ENCODE measurements at regions not wholly inside any gene's neighbourhood (a gene's known extent, or its start where the extent isn't known, plus 50 kb on each side); places are given as distances from the start of the nearest gene placed in this dataset.
"Not testable (repeated sequence)": the region's sequence is repeated elsewhere in the genome, so short reads cannot be mapped to it uniquely, and the experiment has no call there.

DNA sequence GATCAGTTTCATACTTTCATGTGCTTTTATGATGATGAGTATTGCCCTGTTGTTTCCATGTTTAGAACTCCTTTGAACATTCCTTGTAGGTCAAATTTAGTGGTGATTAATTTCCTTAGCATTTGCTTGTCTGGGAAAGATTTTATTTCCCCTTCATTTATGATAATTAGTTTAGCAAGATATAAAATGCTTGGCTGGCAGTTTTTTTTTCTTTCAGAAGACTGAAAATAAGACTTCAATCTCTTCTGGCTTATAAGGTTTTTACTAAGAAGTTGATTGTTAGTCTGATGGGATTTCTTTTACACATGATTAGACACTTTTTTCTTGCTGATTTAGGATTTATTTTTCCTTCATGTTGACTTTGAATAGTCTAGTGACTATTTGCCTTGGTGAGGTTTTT lies 238.9 kb upstream of the ADCY2 start:
- Histone ChIP-seq H3K9me3 (peaks cover 14% of the 10 kb centered on the region), H3K4me1 (no peaks in the 10 kb centered on the region), H3K27me3 (no peaks in the 10 kb centered on the region), H3K4me3 (no peak overlapping the region), H3K36me3 (no peaks in the 10 kb centered on the region), H3K27ac (no peak overlapping the region)
- DNase-seq (ENCODE audit: low spot score in 2 of 2) = no peak
- TF ChIP-seq POLR2AphosphoS5 (IDR thresholded peaks at IDR 0.05) (no peak), EP300 (IDR thresholded peaks at IDR 0.05) (no peak), POLR2A (IDR thresholded peaks at IDR 0.05) (no peak)
- TF ChIP-seq, protein P1, sequence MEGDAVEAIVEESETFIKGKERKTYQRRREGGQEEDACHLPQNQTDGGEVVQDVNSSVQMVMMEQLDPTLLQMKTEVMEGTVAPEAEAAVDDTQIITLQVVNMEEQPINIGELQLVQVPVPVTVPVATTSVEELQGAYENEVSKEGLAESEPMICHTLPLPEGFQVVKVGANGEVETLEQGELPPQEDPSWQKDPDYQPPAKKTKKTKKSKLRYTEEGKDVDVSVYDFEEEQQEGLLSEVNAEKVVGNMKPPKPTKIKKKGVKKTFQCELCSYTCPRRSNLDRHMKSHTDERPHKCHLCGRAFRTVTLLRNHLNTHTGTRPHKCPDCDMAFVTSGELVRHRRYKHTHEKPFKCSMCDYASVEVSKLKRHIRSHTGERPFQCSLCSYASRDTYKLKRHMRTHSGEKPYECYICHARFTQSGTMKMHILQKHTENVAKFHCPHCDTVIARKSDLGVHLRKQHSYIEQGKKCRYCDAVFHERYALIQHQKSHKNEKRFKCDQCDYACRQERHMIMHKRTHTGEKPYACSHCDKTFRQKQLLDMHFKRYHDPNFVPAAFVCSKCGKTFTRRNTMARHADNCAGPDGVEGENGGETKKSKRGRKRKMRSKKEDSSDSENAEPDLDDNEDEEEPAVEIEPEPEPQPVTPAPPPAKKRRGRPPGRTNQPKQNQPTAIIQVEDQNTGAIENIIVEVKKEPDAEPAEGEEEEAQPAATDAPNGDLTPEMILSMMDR (IDR thresholded peaks at IDR 0.05) = no peak

DNA sequence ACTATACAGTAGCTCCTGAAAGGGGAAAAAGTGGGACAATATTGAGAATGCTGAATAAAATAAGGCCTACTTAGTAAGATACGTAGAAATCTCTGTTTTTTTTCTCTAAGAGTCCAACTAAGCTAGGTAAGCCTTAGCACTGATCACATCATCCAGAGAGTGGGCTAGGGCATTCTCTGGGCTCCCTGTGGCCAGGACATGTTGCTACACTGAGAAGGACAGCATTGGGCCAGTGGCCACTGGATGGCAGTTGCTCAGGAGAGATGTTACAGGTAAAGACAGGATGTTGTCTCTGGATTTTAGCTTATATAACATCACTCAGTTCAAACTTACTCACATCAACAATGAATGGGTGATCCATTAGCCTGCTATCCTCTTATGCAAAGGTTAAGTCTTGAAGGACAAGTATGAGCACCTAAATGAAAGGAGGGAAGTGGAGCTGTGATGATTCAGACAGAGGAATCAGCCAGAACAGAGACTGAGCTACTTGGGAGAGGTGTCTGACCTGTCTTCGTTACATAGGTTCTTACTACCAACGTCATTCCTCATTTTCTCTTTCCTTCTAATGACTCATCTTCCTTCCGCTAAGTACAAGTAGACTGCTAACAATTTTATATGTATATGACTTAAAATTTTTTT lies 226.6 kb upstream of the ADCY2 start:
- Histone ChIP-seq H3K27ac (no peak overlapping the region), H3K27me3 (no peaks in the 10 kb centered on the region), H3K36me3 (no peaks in the 10 kb centered on the region), H3K4me1 (no peaks in the 10 kb centered on the region), H3K9me3 (no peaks in the 10 kb centered on the region), H3K4me3 (no peak overlapping the region)
- WGBS = 81% methylated on average over 4 of the region's 4 CpGs
- no peak for DNase-seq (ENCODE audit: low spot score in 2 of 2)
- TF ChIP-seq POLR2AphosphoS5 (IDR thresholded peaks at IDR 0.05) (no peak), EP300 (IDR thresholded peaks at IDR 0.05) (no peak), POLR2A (IDR thresholded peaks at IDR 0.05) (no peak)
- TF ChIP-seq, protein P1 (IDR thresholded peaks at IDR 0.05) = no peak

GRCh38 chr5:7170785-7171184 lies 225.2 kb upstream of the ADCY2 start:
- not testable (repeated sequence) for H3K27me3 ChIP-seq; H3K4me1 ChIP-seq; H3K4me3 ChIP-seq; DNase-seq (ENCODE audit: low spot score in 2 of 2); H3K36me3 ChIP-seq; H3K9me3 ChIP-seq; H3K27ac ChIP-seq
- 100% methylated on average over 2 of the region's 16 CpGs for WGBS

- no peaks in the 10 kb centered on the region for H3K27me3 ChIP-seq
- H3K27ac ChIP-seq = no peak overlapping the region
- no peaks in the 10 kb centered on the region for H3K36me3 ChIP-seq
- TF ChIP-seq POLR2AphosphoS5 (IDR thresholded peaks at IDR 0.05) = no peak
- TF ChIP-seq, protein P1 (IDR thresholded peaks at IDR 0.05) = no peak
- TF ChIP-seq POLR2A (IDR thresholded peaks at IDR 0.05) = no peak
- no peak for TF ChIP-seq EP300 (IDR thresholded peaks at IDR 0.05)
- DNase-seq (ENCODE audit: low spot score in 2 of 2) = no peak
- H3K4me3 ChIP-seq = no peak overlapping the region
- H3K9me3 ChIP-seq = no peaks in the 10 kb centered on the region
- WGBS = 71% methylated on average over 3 of the region's 3 CpGs
- no peaks in the 10 kb centered on the region for H3K4me1 ChIP-seq
These were observed 216.6 kb upstream of the ADCY2 start for GRCh38 chr5:7179364-7179763.

- H3K27ac ChIP-seq = no peak overlapping the region
- H3K9me3 ChIP-seq = no peaks in the 10 kb centered on the region
- no peaks in the 10 kb centered on the region for H3K4me1 ChIP-seq
- no peaks in the 10 kb centered on the region for H3K36me3 ChIP-seq
- TF ChIP-seq, protein P1 (IDR thresholded peaks at IDR 0.05) = no peak
- TF ChIP-seq EP300 (IDR thresholded peaks at IDR 0.05) (no peak), POLR2A (IDR thresholded peaks at IDR 0.05) (no peak)
- H3K27me3 ChIP-seq = no peaks in the 10 kb centered on the region
- no peak for DNase-seq (ENCODE audit: low spot score in 2 of 2)
- H3K4me3 ChIP-seq = no peak overlapping the region
- WGBS = 58% methylated on average over 2 of the region's 2 CpGs
These were observed 214.1 kb upstream of the ADCY2 start for GRCh38 chr5:7181841-7182240.

- Histone ChIP-seq H3K4me1 (no peaks in the 10 kb centered on the region), H3K27me3 (no peaks in the 10 kb centered on the region), H3K27ac (no peak overlapping the region), H3K9me3 (no peaks in the 10 kb centered on the region), H3K4me3 (no peak overlapping the region), H3K36me3 (no peaks in the 10 kb centered on the region)
- WGBS = 47% methylated on average over 7 of the region's 7 CpGs
- DNase-seq (ENCODE audit: low spot score in 2 of 2) = no peak
- no peak for TF ChIP-seq POLR2A (IDR thresholded peaks at IDR 0.05)
- TF ChIP-seq EP300 (IDR thresholded peaks at IDR 0.05) = no peak
- TF ChIP-seq, protein P1 (IDR thresholded peaks at IDR 0.05) = no peak
- no peak for TF ChIP-seq POLR2AphosphoS5 (IDR thresholded peaks at IDR 0.05)
These were observed 210.2 kb upstream of the ADCY2 start for GRCh38 chr5:7185742-7186141.

Data from suprapubic skin (tissue), 4 donors.